K562 (cell line): ENCODE measurements at regions not wholly inside any gene's neighbourhood (a gene's known extent, or its start where the extent isn't known, plus 50 kb on each side); places are given as distances from the start of the nearest gene placed in this dataset.

Experiments
- ATAC-seq: fragments of 200-7000 bp; cut with Tn5 transposase; 3 replicates; pipeline ENCODE4 v1.9.1; 2020; ENCODE audit warnings: moderate library complexity
- BruUV-seq: library from RNA; stranded (reverse); fragments of 400-500 nt; replicated peaks from 2 replicates; lab custom pipeline; 2021; lab: Mats Ljungman, UMichigan
- CTCF ChIA-PET: fragments of 300-600 bp; formaldehyde crosslinking; extraction: SDS; loops from one replicate; lab custom pipeline; 2021; ENCODE audit warnings: low intra/inter-chr PET ratio; lab: Yijun Ruan, JAX
- POLR2A ChIA-PET: fragments of 300-600, 350-650 bp; sonication (Branson Sonifier 250); formaldehyde crosslinking; extraction: SDS; loops from one replicate; lab custom pipeline; 2021; ENCODE audit warnings: antibody characterized with exemption, inconsistent platforms; lab: Yijun Ruan, JAX
- DNase-seq, 4 experiments: peaks; one replicate each; pipeline versions ENCODE4 v3.0.0 to v3.0.0-alpha.2; 2011 to 2018; ENCODE audit warnings: low spot score in 3 of 4, mixed read lengths in 3 of 4; ENCODE audit errors: extremely low read depth in 1 of 4
- FAIRE-seq: peaks from 2 replicates; lab custom pipeline; 2011; peaks lifted over from hg19 to GRCh38; lab: Jason Lieb, UNC
- H2AFZ ChIP-seq: 2 replicates; pipeline ENCODE4 v1.6.0; 2011; ENCODE audit warnings: low read depth, low read length, control low read depth, inconsistent platforms
- H3K27ac ChIP-seq: fragments of 200-600 bp; 3 replicates; pipeline ENCODE4 v1.8.0; 2011; ENCODE audit warnings: low read depth, mild to moderate bottlenecking, control low read depth, inconsistent platforms, low read length, moderate library complexity, mixed read lengths; ENCODE audit errors: extremely low read depth
- H3K27me3 ChIP-seq, 2 experiments: fragments of 300-600 bp in 1 of 2; 2 replicates in 1 of 2; 3 replicates in 1 of 2; pipeline versions ENCODE4 v1.6.0 to v1.8.0; 2011; ENCODE audit warnings: inconsistent platforms in 2 of 2, low read length in 2 of 2, mild to moderate bottlenecking in 1 of 2, mixed read lengths in 1 of 2, moderate library complexity in 1 of 2; ENCODE audit not compliant: control insufficient read depth in 2 of 2, insufficient read depth in 2 of 2
- H3K36me3 ChIP-seq: fragments of 300-600 bp; 3 replicates; pipeline ENCODE4 v1.8.0; 2011; ENCODE audit warnings: mild to moderate bottlenecking, low read length, inconsistent platforms; ENCODE audit not compliant: control insufficient read depth, insufficient read depth
- H3K4me1 ChIP-seq, 2 experiments: fragments of 200-600 bp in 1 of 2; replicated peaks in 1 of 2; 2 replicates in 1 of 2; 3 replicates in 1 of 2; pipeline versions ENCODE4 v1.5.1 to v1.8.0; 2011; ENCODE audit warnings: inconsistent platforms in 2 of 2, low read length in 2 of 2, mild to moderate bottlenecking in 1 of 2, mixed read lengths in 1 of 2, moderate library complexity in 1 of 2; ENCODE audit not compliant: control insufficient read depth in 2 of 2, insufficient read depth in 2 of 2
- H3K4me2 ChIP-seq: 2 replicates; pipeline ENCODE4 v1.6.1; 2011; ENCODE audit warnings: low read length, control low read depth, inconsistent platforms, mixed read lengths; ENCODE audit not compliant: insufficient read depth
- H3K4me3 ChIP-seq: fragments of 200-600 bp; sonication (generic), shearing (Covaris generic); 2 replicates; pipeline ENCODE4 v1.5.1; 2016; ENCODE audit warnings: control low read depth, inconsistent platforms
- H3K79me2 ChIP-seq: fragments of 200-600 bp; 3 replicates; pipeline ENCODE4 v1.8.0; 2011; ENCODE audit warnings: low read length, inconsistent platforms; ENCODE audit not compliant: control insufficient read depth, insufficient read depth
- H3K9ac ChIP-seq, 2 experiments: 2 replicates each; pipeline versions ENCODE4 v1.6.0 to v1.6.1; 2011; ENCODE audit warnings: low read depth in 2 of 2, low read length in 2 of 2, control low read depth in 1 of 2, inconsistent platforms in 1 of 2, mild to moderate bottlenecking in 1 of 2, mixed read lengths in 1 of 2; ENCODE audit not compliant: insufficient read depth in 1 of 2
- H3K9me1 ChIP-seq: one replicate; pipeline ENCODE4 v1.6.0; 2011; ENCODE audit warnings: inconsistent platforms, mild to moderate bottlenecking, low read length, moderate library complexity; ENCODE audit not compliant: control insufficient read depth, insufficient read depth
- H3K9me3 ChIP-seq: replicated peaks from 2 replicates; pipeline ENCODE4 v1.5.1; 2011; ENCODE audit warnings: low read depth, low read length, inconsistent platforms; ENCODE audit not compliant: control insufficient read depth, insufficient read depth
- H4K20me1 ChIP-seq: replicated peaks from 2 replicates; pipeline ENCODE4 v1.6.1; 2011; ENCODE audit warnings: low read length, inconsistent platforms, mixed read lengths; ENCODE audit not compliant: control insufficient read depth, insufficient read depth
- CCAR2 ChIP-seq: fragments of 200-400 bp; formaldehyde crosslinking; IDR thresholded peaks from 2 replicates; pipeline ENCODE4 v1.6.1; 2017; ENCODE audit warnings: mild to moderate bottlenecking, low read depth, low read length
- CEBPZ ChIP-seq: fragments of 150-350 bp; IDR thresholded peaks from 2 replicates; pipeline ENCODE4 v1.6.1; 2014; ENCODE audit warnings: low read depth, mild to moderate bottlenecking, low read length, borderline replicate concordance
- CSDE1 ChIP-seq, 2 experiments: fragments of 450-650 bp; IDR thresholded peaks; 2 replicates each; pipeline ENCODE4 v1.6.1; 2016; ENCODE audit warnings: mild to moderate bottlenecking in 1 of 2
- CXXC5 ChIP-seq: fragments of 250-450 bp; sonication (Bioruptor Pico); IDR thresholded peaks from 2 replicates; pipeline ENCODE4 v1.8.0; 2022; ENCODE audit warnings: inconsistent platforms, mild to moderate bottlenecking, moderate library complexity
- HDAC8 ChIP-seq: fragments of 450-650 bp; IDR thresholded peaks from 2 replicates; pipeline ENCODE4 v1.6.1; 2016; ENCODE audit warnings: mild to moderate bottlenecking, missing genetic modification characterization, moderate library complexity, missing compliant biosample characterization
- HMBOX1 ChIP-seq: sonication (generic); IDR thresholded peaks from 2 replicates; pipeline ENCODE4 v1.6.1; 2016
- KLF10 ChIP-seq: fragments of 250-450 bp; sonication (Bioruptor Pico); IDR thresholded peaks from 2 replicates; pipeline ENCODE4 v1.6.1; 2021; ENCODE audit warnings: matching md5 sums
- RBM14 ChIP-seq: fragments of 200-400 bp; formaldehyde crosslinking; IDR thresholded peaks from 2 replicates; pipeline ENCODE4 v1.6.1; 2018; ENCODE audit warnings: low read depth, mild to moderate bottlenecking, low read length, moderate library complexity, borderline replicate concordance; ENCODE audit not compliant: insufficient read depth
- RBM25 ChIP-seq: fragments of 200-400 bp; formaldehyde crosslinking; IDR thresholded peaks from 2 replicates; pipeline ENCODE4 v1.6.1; 2018; ENCODE audit warnings: low read length, low read depth, moderate library complexity; ENCODE audit not compliant: severe bottlenecking
- SMAD4 ChIP-seq: fragments of 250-450 bp; sonication (Bioruptor Pico); conservative IDR thresholded peaks from 2 replicates; pipeline ENCODE4 v1.8.0; 2021; ENCODE audit warnings: inconsistent platforms, mild to moderate bottlenecking, moderate library complexity
- STAG1 ChIP-seq: sonication (generic); formaldehyde crosslinking; IDR thresholded peaks from 2 replicates; pipeline ENCODE4 v1.5.0; 2020; ENCODE audit warnings: missing genetic modification reagents, borderline replicate concordance
- SUPT5H ChIP-seq: fragments of 450-650 bp; IDR thresholded peaks from 2 replicates; pipeline ENCODE4 v1.6.1; 2016
- TRIM28 ChIP-seq: fragments of 450-650 bp; IDR thresholded peaks from 2 replicates; pipeline ENCODE4 v1.6.1; 2017
- ZBED1 ChIP-seq: IDR thresholded peaks from 2 replicates; pipeline ENCODE4 v1.6.1; 2014
- ZNF146 ChIP-seq: IDR thresholded peaks from one replicate; pipeline ENCODE4 v1.6.1; 2018; ENCODE audit warnings: missing compliant biosample characterization; ENCODE audit not compliant: unreplicated experiment
- ZNF212 ChIP-seq: fragments of 450-650 bp; formaldehyde crosslinking; IDR thresholded peaks from 2 replicates; pipeline ENCODE4 v1.4.0; 2020; ENCODE audit warnings: mild to moderate bottlenecking
- ZNF263 ChIP-seq: sonication (generic); formaldehyde crosslinking; IDR thresholded peaks from 2 replicates; pipeline ENCODE4 v1.8.0; 2022; ENCODE audit warnings: mild to moderate bottlenecking, missing genetic modification reagents, borderline replicate concordance
- WGBS: fragments of 100-300 bp; shearing (Covaris generic); methylation state at CpG from one replicate; pipeline ENCODE4 v1.1.6; 2016; ENCODE audit warnings: low coverage, mixed read lengths; ENCODE audit not compliant: insufficient coverage; ENCODE audit errors: missing lambda C conversion rate; 5-methylcytosine and 5-hydroxymethylcytosine counted together
- in situ Hi-C: fragments of 300-500 bp; cut with MboI; formaldehyde crosslinking; loops from 4 replicates; pipeline ENCODE4 v1.15.0; 2018; ENCODE audit warnings: inconsistent platforms, mixed read lengths
- intact Hi-C: fragments of 100-400 bp; cut with micrococcal nuclease; formaldehyde crosslinking; loops from 2 replicates; pipeline ENCODE4 v1.14.2; 2022

- TF ChIP-seq ZNF263 = no peak
- no peak for TF ChIP-seq SUPT5H
- TF ChIP-seq ZNF146 (CRISPR knock-in tag) = no peak
- no peak for TF ChIP-seq TRIM28
- no peak for TF ChIP-seq ZBED1
- TF ChIP-seq ZNF212 (CRISPR knock-in tag) = no peak
- TF ChIP-seq RBM14 = no peak
- no peak for TF ChIP-seq RBM25
- no peak for TF ChIP-seq CXXC5 (CRISPR knock-in tag)
- TF ChIP-seq CCAR2 = no peak
- TF ChIP-seq KLF10 (CRISPR knock-in tag) = no peak
- no peak for TF ChIP-seq CSDE1 (IDR thresholded peaks at IDR 0.05)
- no peak for TF ChIP-seq CEBPZ
- no peak for TF ChIP-seq HDAC8 (tag)
- TF ChIP-seq HMBOX1 = no peak
- no peak for TF ChIP-seq STAG1
- TF ChIP-seq SMAD4 (CRISPR knock-in tag) = no peak
These were observed 50.2 kb upstream of the CALN1 start for GRCh38 chr7:72462311-72462710.

More at GRCh38 chr7:72462311-72462710, 50.2 kb upstream of the CALN1 start:
- H3K4me3 ChIP-seq = no peak overlapping the region
- no peaks in the 10 kb centered on the region for H4K20me1 ChIP-seq
- CTCF ChIA-PET = no interaction called here
- peak overlapping the region in 1 of 2 experiments; percentile 45; a peak in 2 of 4 replicates for H3K9ac ChIP-seq
- no peaks in the 10 kb centered on the region for H3K9me3 ChIP-seq
- intact Hi-C loops (no loop called here), in situ Hi-C loops (no loop called here)
- no peak for FAIRE-seq
- BruUV-seq = no TSS peak
- POLR2A ChIA-PET = no interaction called here
- no peaks in the 10 kb centered on the region for H3K9me1 ChIP-seq
- no peak for ATAC-seq
- no peak overlapping the region for H2AFZ ChIP-seq
- H3K27me3 ChIP-seq = peaks cover 2 to 19% of the 10 kb centered on the region in 2 experiments; a peak in 3 of 5 replicates
- no peak overlapping the region for H3K4me2 ChIP-seq
- WGBS = 0% methylated on average over 7 of the region's 7 CpGs
- no peaks in the 10 kb centered on the region for H3K36me3 ChIP-seq
- H3K4me1 ChIP-seq = peaks cover 0 to 3% of the 10 kb centered on the region in 2 experiments; a peak in 1 of 5 replicates
- H3K79me2 ChIP-seq = no peaks in the 10 kb centered on the region
- H3K27ac ChIP-seq = no peak overlapping the region
- DNase-seq = no peak
